Activated CD4-positive, alpha-beta T cell treated with anti-CD3 and anti-CD28 coated beads for 4 hours (primary cell): ENCODE measurements at regions not wholly inside any gene's neighbourhood (a gene's known extent, or its start where the extent isn't known, plus 50 kb on each side); places are given as distances from the start of the nearest gene placed in this dataset.

Experiments used
- DNase-seq, 2 donors: peaks; one replicate each; pipeline ENCODE4 v3.0.0-alpha.2; 2020

GRCh38 chr11:70537576-70538571, 139.5 kb downstream of the CTTN start:
- no peak for DNase-seq

- DNase-seq: no peak
These were observed 140.5 kb downstream of the CTTN start for GRCh38 chr11:70538641-70539359.

GRCh38 chr11:70539360-70540095, 141.2 kb downstream of the CTTN start:
- no peak for DNase-seq

- no peak for DNase-seq
These were observed 141.9 kb downstream of the CTTN start for GRCh38 chr11:70540196-70540595.

- no peak for DNase-seq
These were observed 142.8 kb downstream of the CTTN start for GRCh38 chr11:70541176-70541575.

- DNase-seq: no peak
These were observed 143.4 kb downstream of the CTTN start for GRCh38 chr11:70541699-70542098.

- no peak for DNase-seq
These were observed 144.1 kb downstream of the CTTN start for GRCh38 chr11:70542406-70542805.

GRCh38 chr11:70542811-70543210, 144.5 kb downstream of the CTTN start:
- no peak for DNase-seq

- no peak for DNase-seq
These were observed 145.3 kb downstream of the CTTN start for GRCh38 chr11:70543611-70544010.

GRCh38 chr11:70544067-70544773, 145.9 kb downstream of the CTTN start:
- no peak for DNase-seq

GRCh38 chr11:70544774-70545609, 146.7 kb downstream of the CTTN start:
- no peak for DNase-seq

GRCh38 chr11:70545610-70545912, 147.2 kb downstream of the CTTN start:
- DNase-seq: no peak

- no peak for DNase-seq
These were observed 148.0 kb downstream of the CTTN start for GRCh38 chr11:70546191-70546940.

- no peak for DNase-seq
These were observed 149.1 kb downstream of the CTTN start for GRCh38 chr11:70547386-70547785.

GRCh38 chr11:70547821-70548670, 149.7 kb downstream of the CTTN start:
- DNase-seq: no peak

GRCh38 chr11:70548976-70549375, 150.6 kb downstream of the CTTN start:
- DNase-seq: no peak

GRCh38 chr11:70549386-70549785, 151.1 kb downstream of the CTTN start:
- no peak for DNase-seq

- no peak for DNase-seq
These were observed 151.5 kb downstream of the CTTN start for GRCh38 chr11:70549796-70550195.

GRCh38 chr11:70550456-70551195, 152.3 kb downstream of the CTTN start:
- DNase-seq: no peak
